Spleen (tissue), 3 donors: ENCODE measurements at regions not wholly inside any gene's neighbourhood (a gene's known extent, or its start where the extent isn't known, plus 50 kb on each side); places are given as distances from the start of the nearest gene placed in this dataset.

Experiments
- POLR2A ChIP-seq, 3 donors: fragments of 450-650 bp; IDR thresholded peaks; one replicate each; pipeline ENCODE4 v1.5.1; 2017; ENCODE audit warnings: antibody characterized with exemption in 3 of 3, mild to moderate bottlenecking in 1 of 3
- POLR2AphosphoS5 ChIP-seq, 3 donors: sonication (generic); formaldehyde crosslinking; IDR thresholded peaks; one replicate each; pipeline ENCODE4 v1.5.1; 2017; ENCODE audit warnings: antibody characterized with exemption in 3 of 3

DNA sequence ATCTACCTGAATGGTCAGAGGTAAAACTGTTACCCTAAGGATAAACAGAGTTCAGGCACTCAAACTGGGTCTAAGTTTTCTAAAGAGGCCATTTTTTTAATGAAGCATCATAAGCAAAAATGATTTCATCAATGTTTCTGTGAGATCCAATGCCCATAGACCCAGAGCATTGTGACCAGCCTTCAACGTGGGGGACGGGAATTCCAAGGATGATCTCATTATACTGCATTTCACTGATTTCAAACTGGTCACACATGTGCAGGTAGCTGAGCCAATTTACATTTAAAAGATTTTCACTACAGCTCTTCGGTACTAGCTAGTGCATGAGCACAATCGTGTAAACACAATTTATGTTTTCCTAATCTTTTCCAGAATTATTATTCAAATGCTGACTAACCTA is 472.9 kb downstream of the DIPK2A start:
- TF ChIP-seq POLR2A (IDR thresholded peaks at IDR 0.05), result no peak
- no peak for TF ChIP-seq POLR2AphosphoS5 (IDR thresholded peaks at IDR 0.05)
